ENCODE measurements at regions not wholly inside any gene's neighbourhood (a gene's known extent, or its start where the extent isn't known, plus 50 kb on each side); places are given as distances from the start of the nearest gene placed in this dataset.
"Not testable (repeated sequence)": the region's sequence is repeated elsewhere in the genome, so short reads cannot be mapped to it uniquely, and the experiment has no call there.

GRCh38 chr2:55802067-55802466 is 108.4 kb upstream of the PNPT1 start:
- no peak for DNase-seq (ENCODE audit: extremely low spot score)
- ChIA-PET POLR2A (no interaction called here), CTCF (no interaction called here)
- TF ChIP-seq CTCF (IDR thresholded peaks at IDR 0.05; ENCODE audit: control extremely low read depth, extremely low read depth, low read depth, missing control alignments) = no peak

- ChIA-PET CTCF (interaction anchor here (0.9 kb wide), 1 partner anchor 20 kb away, joined by 3 read pairs; no protein-coding TSS in a partner anchor), POLR2A (no interaction called here)
- TF ChIP-seq CTCF (IDR thresholded peaks at IDR 0.05; ENCODE audit: control extremely low read depth, extremely low read depth, low read depth, missing control alignments) = no peak
- no peak for DNase-seq (ENCODE audit: extremely low spot score)
Measured at GRCh38 chr2:55801436-55801835, 107.8 kb upstream of the PNPT1 start.

- DNase-seq (ENCODE audit: extremely low spot score); CTCF ChIA-PET; POLR2A ChIA-PET: not testable (repeated sequence)
Measured at GRCh38 chr2:55799624-55800023, 106.0 kb upstream of the PNPT1 start.

GRCh38 chr2:55796121-55796520 is 102.5 kb upstream of the PNPT1 start:
- CTCF ChIA-PET = no interaction called here
- no peak for TF ChIP-seq CTCF (IDR thresholded peaks at IDR 0.05; ENCODE audit: control extremely low read depth, extremely low read depth, low read depth, missing control alignments)
- POLR2A ChIA-PET = no interaction called here
- no peak for DNase-seq (ENCODE audit: extremely low spot score)

GRCh38 chr2:55793602-55794001 is 100.0 kb upstream of the PNPT1 start:
- CTCF ChIA-PET; DNase-seq (ENCODE audit: extremely low spot score); POLR2A ChIA-PET: not testable (repeated sequence)

- ChIA-PET POLR2A (no interaction called here), CTCF (no interaction called here)
- DNase-seq (ENCODE audit: extremely low spot score) = no peak
- TF ChIP-seq CTCF (IDR thresholded peaks at IDR 0.05; ENCODE audit: control extremely low read depth, extremely low read depth, low read depth, missing control alignments) = no peak
Measured at GRCh38 chr2:55786280-55786679, 92.6 kb upstream of the PNPT1 start.

- CTCF ChIA-PET; POLR2A ChIA-PET; DNase-seq (ENCODE audit: extremely low spot score): not testable (repeated sequence)
Measured at GRCh38 chr2:55783751-55784150, 90.1 kb upstream of the PNPT1 start.

- CTCF ChIA-PET = interaction anchor here (0.8 kb wide), 1 partner anchor 18 kb away, joined by 3 read pairs; no protein-coding TSS in a partner anchor
Measured at GRCh38 chr2:55782528-55783173, 89.0 kb upstream of the PNPT1 start.

More at GRCh38 chr2:55782528-55783173, 89.0 kb upstream of the PNPT1 start:
- TF ChIP-seq CTCF (IDR thresholded peaks at IDR 0.05; ENCODE audit: control extremely low read depth, extremely low read depth, low read depth, missing control alignments) = no peak
- DNase-seq (ENCODE audit: extremely low spot score) = no peak
- POLR2A ChIA-PET = interaction anchor here (0.5 kb wide), 1 partner anchor 87 kb away, joined by 7 read pairs; no protein-coding TSS in a partner anchor

All from GM10248 (cell line).